ENCODE measurements at regions not wholly inside any gene's neighbourhood (a gene's known extent, or its start where the extent isn't known, plus 50 kb on each side); places are given as distances from the start of the nearest gene placed in this dataset.
"Not testable (repeated sequence)": the region's sequence is repeated elsewhere in the genome, so short reads cannot be mapped to it uniquely, and the experiment has no call there.

GRCh38 chr7:118793582-118793981 lies 569.1 kb downstream of the ANKRD7 start:
- no peak for DNase-seq (ENCODE audit: low read depth in 2 of 2)

DNA sequence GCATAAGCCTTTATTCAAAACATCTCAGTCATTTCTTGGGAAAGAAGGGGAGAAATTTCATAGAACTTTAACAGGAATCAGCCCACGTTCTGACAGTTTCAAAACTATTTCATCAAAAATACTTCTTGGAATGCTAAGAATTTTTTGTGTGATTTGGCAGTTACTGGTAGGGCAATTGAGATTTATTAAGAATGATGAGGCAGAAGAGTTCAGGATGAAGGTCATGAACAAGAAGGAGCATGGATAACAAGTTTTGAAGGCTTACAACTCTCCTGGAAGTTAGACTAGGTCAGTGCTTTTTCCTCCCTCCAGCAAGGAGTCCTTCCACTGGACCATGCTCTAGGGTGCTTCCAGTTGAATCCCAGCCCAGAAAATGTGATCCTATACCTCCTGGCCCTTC lies 569.9 kb downstream of the ANKRD7 start:
- DNase-seq (ENCODE audit: low read depth in 2 of 2), result no peak

DNA sequence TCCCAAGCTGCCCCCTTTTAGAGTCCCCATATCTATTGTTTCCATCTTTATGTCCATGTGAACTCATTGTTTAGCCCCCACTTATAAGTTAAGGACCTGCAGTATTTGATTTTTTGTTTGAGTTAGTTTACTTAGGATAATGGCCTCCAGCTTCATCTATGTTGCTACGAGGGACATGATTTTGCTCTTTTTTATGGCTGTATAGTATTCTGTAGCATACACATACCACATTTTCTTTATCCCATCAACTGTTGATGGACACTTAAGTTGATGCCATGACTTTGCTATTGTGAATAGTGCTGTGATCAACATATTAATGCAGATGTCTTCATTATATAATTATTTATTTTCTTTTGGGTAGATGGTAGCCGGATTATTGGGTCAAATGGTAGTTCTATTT lies 576.9 kb downstream of the ANKRD7 start:
- no peak for DNase-seq (ENCODE audit: low read depth in 2 of 2)

GRCh38 chr7:118802726-118803125 lies 578.2 kb downstream of the ANKRD7 start:
- DNase-seq (ENCODE audit: low read depth in 2 of 2), result no peak

DNA sequence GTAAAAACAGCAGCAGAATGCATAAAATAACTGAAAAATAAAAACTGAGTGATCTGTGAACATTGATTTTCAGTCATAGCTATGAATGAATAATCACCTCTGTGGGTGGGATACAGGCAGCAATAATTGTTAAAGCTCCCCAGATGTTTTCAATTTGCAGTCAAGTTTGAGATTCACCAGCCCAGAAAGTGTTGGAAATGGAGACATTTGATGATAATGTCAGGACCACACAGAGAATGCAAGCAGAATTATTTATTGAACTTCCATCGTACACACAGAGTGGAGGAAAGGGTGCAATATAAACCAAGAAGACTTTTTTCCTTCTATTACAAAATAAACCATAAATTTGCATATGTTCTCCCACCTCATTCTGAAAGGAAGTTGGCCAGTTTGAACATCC lies 601.7 kb downstream of the ANKRD7 start:
- no peak for DNase-seq (ENCODE audit: low read depth in 2 of 2)

GRCh38 chr7:118836933-118837332 lies 612.4 kb downstream of the ANKRD7 start:
- no peak for DNase-seq (ENCODE audit: low read depth in 2 of 2)

DNA sequence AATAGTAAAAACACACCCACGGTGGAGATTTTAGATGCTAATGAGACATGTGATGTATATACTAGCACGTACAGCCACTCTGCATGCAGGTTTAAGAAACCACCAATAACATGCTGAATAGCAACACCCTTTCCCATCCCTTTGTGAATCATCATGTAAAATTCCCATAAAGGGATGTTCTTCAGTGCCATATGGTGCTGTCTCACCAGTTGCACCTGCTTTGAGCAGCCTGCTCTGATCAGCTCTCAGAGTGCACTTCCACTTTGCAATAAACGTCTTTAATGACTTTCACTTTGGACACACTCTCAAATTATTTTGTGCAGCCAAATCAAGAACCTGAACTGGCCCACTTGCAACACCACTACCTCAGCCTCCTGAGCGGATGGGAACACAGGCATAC lies 615.0 kb downstream of the ANKRD7 start:
- DNase-seq (ENCODE audit: low read depth in 2 of 2), result no peak

DNA sequence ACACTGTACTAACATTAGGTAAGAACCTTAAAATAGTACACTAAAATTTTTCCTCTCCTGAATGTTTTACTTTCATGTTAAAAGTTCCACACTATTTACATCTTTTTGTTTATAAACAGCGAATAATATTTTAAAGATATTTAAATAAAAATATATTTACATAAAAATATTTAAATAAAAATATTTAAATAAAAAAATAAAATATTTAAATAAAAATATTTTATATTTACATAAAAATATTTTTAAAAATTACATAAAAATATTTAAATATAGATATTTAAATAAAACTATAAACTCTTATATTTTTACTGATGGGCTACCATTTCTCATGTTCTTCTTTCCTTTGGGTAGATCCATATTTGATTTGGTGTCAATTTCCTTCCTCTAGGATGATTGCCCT lies 619.0 kb downstream of the ANKRD7 start:
- no peak for DNase-seq (ENCODE audit: low read depth in 2 of 2)

- DNase-seq (ENCODE audit: low read depth in 2 of 2), result no peak
Measured at GRCh38 chr7:118844748-118845147, 620.2 kb downstream of the ANKRD7 start.

DNA sequence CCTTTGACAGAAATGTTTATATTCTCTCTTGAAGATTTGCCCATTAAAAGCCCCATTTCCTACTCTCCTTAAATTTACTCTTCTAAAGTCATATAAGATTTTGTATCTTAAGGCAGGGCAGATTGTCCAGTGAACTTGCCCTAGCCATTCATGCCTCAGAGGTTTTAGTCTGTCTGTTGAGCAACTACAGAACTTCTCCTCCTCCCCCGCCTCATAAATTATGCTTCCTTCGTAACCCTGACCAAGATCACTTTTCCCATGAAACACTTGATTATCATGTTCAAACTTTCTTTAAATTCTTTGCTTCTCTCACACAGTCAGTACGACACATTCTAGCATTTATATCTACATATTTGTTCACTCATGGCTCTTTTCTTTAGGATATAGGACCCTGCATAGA lies 621.3 kb downstream of the ANKRD7 start:
- DNase-seq (ENCODE audit: low read depth in 2 of 2), result no peak

GRCh38 chr7:118846977-118847376 lies 622.5 kb downstream of the ANKRD7 start:
- DNase-seq (ENCODE audit: low read depth in 2 of 2), result no peak

DNA sequence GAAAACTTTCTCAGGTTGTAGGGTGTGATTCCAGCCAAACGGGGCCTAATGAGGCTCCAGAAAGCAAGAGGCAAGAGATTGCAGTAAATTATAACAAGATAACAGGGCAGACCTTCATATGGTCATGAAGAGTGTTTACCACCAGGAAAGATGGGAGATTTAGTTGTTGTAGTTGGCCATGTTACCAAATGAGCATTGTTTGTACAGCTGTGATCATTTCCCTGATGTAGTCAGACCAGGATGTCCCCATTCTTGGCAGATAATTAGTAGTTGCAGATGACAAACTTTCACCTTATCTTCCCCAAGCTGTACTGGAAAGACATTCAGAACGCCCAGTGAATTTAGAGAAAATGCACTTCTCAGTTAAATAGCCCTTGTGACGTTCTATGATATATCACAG lies 630.8 kb downstream of the ANKRD7 start:
- peak in 1 of 2 donors; percentile 7 for DNase-seq (ENCODE audit: low read depth in 2 of 2)

GRCh38 chr7:118858651-118859149 lies 634.2 kb downstream of the ANKRD7 start:
- DNase-seq (ENCODE audit: low read depth in 2 of 2), result no peak

DNA sequence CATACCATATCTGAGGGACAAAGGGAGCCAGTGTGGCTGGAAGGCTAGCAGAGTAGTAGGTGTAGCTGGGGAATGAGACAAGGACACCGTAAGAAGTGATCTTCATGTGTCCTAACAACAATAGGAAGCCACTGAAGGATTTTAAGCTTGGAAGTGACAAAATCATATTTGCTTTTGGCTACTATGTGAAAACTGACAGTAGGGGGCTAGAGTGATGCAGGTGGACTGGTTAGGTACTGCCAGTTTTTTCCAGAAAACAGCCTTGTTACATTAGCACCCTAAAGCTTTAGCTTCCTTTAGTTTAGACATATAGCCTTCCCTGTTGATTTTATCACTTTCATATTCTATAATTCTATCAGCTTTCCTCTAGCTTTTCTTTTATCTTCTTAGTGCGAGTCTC lies 637.1 kb downstream of the ANKRD7 start:
- no peak for DNase-seq (ENCODE audit: low read depth in 2 of 2)

DNA sequence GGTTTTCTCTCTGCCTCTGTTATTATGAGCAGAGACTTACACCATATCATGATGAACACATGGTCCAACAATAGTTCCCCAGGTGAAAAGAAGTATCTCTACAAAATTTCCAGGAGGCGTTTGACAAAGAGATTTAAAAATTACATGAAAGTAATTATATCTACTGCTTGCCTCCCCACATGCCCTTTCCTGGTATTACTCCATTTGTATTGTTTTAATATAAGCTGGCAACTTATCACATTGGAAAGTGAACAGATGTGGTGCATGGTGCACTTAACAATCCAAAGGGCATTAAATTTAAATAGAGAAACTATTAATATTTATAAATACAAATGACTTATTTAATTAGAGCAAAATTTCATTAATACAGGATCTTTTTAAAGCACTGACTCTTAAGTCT lies 638.2 kb downstream of the ANKRD7 start:
- no peak for DNase-seq (ENCODE audit: low read depth in 2 of 2)

DNA sequence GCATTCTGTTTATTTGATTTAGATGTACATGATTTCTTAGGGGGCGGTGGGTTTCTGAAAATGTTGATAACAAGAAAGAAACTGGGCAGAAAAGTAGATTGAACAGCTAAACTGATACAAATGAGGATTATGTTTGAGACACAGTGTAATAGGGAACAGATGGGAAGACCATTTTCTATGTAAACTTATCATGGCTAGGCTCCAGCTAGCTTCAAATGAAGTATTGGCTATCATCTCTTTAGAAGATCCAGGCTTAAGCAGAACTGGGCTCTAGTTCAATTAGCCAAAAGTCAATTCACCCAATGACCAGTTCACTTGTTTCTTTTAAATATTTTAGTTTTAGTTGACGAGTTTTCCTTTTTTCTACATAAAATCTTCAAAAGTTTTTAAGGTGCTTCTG lies 639.5 kb downstream of the ANKRD7 start:
- DNase-seq (ENCODE audit: low read depth in 2 of 2), result no peak

DNA sequence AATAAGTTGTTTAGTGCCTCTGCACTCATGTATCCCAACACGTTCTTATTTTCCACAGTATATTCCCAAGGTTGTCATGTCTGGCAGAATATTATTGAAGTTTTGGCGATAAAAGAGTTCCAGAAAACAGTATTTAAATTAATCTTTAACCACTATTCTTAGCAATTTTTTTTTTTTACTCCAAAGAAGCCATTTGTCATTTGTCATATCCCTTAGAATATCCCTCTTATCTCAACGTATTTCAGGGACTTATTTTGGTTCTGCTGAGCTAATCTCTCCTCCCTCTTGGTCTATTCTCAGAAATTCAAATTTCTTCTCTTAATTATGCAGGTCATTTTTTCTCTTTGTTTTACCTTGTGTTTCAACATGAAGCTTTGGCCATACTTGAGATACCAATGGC lies 643.4 kb downstream of the ANKRD7 start:
- DNase-seq (ENCODE audit: low read depth in 2 of 2), result no peak

DNA sequence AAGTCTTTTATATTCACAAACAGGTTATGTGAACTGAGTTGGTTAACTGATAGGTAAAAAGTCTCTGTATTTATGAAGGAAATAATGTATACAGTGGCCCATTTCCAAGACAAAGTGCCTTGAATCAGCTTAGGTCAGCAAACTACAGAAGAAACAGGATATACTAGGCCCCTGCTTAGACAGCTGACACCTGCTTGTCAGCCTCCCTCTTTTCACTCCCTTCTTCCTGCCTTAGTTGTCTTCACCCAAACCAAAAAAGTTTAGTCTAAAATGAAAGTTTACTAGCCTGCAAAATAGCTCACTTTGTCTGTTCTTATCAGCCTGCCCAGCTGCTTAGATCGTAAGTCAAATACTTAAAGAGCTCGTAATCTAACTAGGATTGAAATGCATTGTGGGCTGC lies 644.6 kb downstream of the ANKRD7 start:
- not testable (repeated sequence) for DNase-seq (ENCODE audit: low read depth in 2 of 2)

DNA sequence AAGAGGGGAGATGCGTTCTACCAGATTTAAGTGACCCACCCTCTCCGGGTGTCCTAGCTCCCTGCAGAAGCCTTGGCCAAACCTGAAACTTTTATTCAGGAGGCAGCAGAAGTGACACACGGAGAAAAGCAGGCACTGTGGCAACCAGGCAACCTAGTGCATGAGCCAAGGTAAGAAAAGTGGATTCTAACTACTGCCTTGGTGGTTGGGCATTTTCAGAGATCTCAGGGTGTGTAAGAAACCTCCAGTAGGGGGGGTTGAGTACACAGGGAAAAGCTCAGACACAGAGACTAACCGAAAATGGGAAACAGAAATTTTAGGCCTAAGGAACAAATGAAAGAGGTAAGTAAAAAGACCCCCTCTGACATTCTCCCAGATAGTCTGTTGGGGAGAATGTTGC lies 645.7 kb downstream of the ANKRD7 start:
- no peak for DNase-seq (ENCODE audit: low read depth in 2 of 2)

GRCh38 chr7:118872568-118872967 lies 648.1 kb downstream of the ANKRD7 start:
- no peak for DNase-seq (ENCODE audit: low read depth in 2 of 2)

- DNase-seq (ENCODE audit: low read depth in 2 of 2), result no peak
Measured at GRCh38 chr7:118877187-118877586, 652.7 kb downstream of the ANKRD7 start.

GRCh38 chr7:118878336-118878735 lies 653.8 kb downstream of the ANKRD7 start:
- no peak for DNase-seq (ENCODE audit: low read depth in 2 of 2)

- DNase-seq (ENCODE audit: low read depth in 2 of 2), result no peak
Measured at GRCh38 chr7:118898284-118898683, 673.8 kb downstream of the ANKRD7 start.

DNA sequence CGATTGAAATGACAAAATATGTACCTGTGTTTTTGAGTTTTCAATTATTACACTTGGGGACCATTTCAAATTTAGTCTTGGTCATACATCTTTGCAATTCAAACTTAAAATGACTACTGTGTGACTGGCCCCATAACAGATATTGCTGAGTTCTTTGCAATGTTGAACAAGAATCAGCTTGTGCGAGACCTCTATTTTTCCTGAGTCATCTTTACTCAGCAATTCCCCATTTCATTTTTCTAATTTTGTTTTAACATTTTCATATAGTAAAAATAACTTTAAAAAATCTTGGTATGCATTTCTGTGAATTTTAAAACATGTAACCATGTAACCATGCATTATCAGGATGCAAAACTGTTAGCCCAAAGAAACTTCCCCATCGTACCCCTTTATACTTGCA lies 678.1 kb downstream of the ANKRD7 start:
- no peak for DNase-seq (ENCODE audit: low read depth in 2 of 2)

Data from lung microvascular endothelial cell (primary cell).